Stimulated activated naive CD4-positive, alpha-beta T cell treated with Interleukin-2 at 50 U/mL for 16 hours (primary cell): ENCODE measurements at regions not wholly inside any gene's neighbourhood (a gene's known extent, or its start where the extent isn't known, plus 50 kb on each side); places are given as distances from the start of the nearest gene placed in this dataset.

ENCODE experiments used
- DNase-seq: peaks from one replicate; lab custom pipeline; 2025; lab: John Stamatoyannopoulos, UW

DNA sequence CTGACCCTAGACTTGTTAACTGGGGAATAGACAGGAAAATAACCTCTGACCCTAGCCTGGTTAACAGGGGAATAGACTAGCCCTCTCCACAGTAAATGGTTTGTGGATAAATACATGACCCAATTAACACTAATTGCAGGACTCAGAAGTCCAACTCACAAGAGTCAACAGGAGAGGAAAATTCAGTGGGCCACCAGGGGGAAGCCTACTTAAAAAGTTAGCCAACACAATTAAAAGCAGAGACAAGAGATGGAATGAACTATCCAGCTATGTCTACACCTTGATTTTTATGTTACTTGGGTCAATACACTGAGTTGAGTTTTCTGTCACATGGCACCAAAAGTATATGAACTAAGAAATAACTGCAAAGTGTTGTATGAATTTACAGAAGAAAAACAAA is 158.8 kb upstream of the SLC39A10 start:
- DNase-seq: peak; percentile 36

DNA sequence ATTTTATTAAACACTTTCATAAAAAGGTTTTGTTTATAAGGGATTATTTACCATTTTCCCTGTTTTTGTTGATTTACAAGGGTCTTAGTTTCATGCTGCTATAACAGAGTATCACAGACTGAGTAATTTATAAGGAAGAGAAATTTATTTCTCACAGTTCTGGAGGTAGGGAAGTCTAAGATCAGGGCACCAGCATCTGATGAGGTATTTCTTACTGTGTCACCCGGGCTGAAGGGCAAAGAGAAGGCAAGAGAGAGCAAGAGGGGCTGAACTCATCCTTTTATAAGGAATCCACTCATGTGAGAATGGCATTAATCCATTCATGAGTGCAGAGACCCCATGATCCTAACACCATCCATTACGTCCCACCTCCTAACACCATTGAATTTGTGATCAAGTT is 160.0 kb upstream of the SLC39A10 start:
- no peak for DNase-seq

DNA sequence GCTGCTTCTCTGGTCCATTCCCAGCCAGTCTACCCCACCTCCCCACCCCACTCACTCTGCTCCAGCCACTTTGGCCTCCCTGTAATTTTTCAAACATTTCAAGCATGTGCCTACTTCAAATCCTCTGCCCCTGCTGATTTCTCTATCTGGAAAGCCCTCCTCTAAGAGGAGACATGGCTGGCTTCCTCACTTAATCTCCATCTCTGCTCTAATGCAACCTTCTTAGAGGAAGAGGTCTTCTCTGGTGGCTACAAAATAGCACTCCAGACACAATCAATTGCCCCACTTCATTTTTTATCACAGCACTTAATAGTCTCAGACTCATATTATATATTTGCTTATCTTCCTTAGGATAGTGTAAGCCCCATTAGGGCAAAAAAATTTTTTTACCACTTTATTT is 161.1 kb upstream of the SLC39A10 start:
- no peak for DNase-seq

DNA sequence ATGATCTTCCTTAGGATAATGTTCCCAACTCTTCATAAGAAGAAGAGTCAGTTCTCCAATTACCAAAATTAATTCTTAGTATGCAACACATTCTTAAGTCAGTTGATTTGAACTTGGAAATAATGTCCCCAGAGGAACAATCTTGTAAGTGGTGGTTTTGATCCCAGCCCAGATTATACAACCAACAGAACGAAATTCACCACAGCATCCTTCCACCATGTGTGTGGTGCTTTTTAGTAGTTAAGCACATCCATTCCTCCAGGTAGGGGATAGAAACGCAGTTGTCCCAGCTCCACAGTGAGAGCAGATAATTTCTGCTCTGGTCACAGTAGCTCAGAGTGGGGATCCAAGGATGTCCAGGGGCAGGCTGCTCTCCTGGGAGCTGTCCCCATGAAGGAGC is 161.7 kb upstream of the SLC39A10 start:
- no peak for DNase-seq

DNA sequence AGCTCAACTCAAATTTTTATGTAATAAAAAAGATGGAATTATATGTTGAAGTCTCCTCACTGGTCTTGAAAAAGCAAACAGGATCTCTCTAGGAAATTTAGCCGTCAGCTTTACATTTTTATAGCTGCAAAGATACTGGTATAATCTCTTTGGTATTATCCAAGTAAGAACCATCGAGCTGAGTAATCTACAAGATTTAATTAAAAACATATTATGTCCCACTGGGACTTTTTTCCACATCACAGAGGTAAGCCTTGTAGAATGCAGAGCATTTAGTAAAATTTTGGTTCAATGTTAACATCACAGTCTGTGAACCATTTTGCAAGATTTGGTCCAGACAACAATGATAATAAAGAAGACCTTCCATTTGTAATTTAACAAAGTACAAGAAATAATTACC is 162.6 kb upstream of the SLC39A10 start:
- DNase-seq: no peak

DNA sequence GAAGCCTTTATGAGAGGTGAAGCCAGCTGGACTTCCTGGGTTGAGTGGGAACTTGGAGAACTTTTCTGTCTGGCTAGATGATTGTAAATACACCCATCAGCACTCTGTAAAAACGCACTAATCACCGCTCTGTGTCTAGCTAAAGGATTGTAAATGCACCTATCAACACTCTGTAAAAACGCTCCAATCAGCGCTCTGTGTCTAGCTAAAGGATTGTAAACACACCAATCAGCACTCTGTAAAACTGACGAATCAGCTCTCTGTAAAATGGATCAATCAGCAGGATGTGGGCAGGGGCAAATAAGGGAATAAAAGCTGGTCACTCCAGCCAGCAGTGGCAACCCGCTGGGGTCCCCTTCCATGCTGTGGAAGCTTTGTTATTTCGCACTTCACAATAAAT is 163.6 kb upstream of the SLC39A10 start:
- no peak for DNase-seq

DNA sequence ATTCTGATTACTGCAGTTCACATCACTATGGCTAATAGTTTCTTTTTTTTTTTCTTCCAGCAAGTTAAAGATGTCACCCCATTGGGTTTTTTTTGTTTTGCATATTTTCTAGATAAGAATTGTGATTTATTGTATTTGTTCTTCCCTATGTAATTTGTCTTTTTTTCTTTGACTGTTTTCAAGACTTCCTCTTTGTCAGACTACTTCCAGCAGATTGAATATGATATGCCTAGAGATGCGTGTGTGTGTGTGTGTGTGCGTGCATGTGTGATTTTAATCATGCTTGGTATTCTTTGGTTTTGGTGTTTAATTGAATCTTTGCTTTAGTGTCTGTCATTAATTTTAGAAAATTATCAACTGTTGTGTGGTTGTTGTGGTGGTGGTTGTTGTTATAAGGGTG is 166.7 kb upstream of the SLC39A10 start:
- no peak for DNase-seq

DNA sequence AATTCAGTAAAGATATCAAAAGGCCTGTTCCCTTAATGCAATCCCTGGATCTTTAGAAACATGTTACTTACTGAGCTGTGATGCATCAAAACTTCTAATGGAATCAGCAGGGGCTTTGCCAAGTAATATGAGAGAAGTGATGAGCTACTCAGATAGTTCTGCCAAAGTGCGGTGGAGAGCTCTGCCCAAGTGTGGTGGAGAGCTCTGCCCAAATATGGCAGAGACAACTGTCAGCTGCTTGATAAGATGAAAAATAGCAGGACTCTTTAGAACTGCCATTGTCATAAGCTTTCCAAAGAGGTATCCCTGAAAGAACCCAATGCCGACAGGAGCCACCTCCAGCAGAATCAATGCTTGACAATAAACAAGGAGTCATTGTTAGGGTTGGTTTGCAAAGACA is 167.9 kb upstream of the SLC39A10 start:
- no peak for DNase-seq

DNA sequence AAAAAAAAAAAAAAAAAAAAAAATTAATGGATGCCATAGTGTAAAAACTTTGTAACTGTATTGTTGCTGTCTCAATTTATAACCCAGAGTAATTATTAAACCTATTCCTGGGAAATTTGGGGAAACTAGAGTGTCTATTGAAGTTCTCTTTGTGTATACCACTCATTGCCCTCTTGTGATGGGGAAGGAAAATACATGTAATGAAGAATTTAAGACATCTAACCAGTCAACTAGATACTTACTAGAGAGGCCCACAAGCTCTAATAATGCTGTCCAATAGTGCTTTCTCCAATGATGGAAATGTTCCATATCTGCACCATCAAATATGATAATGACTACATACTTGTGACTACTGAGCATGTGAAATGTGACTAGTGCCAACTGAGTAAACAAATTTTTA is 168.5 kb upstream of the SLC39A10 start:
- no peak for DNase-seq

DNA sequence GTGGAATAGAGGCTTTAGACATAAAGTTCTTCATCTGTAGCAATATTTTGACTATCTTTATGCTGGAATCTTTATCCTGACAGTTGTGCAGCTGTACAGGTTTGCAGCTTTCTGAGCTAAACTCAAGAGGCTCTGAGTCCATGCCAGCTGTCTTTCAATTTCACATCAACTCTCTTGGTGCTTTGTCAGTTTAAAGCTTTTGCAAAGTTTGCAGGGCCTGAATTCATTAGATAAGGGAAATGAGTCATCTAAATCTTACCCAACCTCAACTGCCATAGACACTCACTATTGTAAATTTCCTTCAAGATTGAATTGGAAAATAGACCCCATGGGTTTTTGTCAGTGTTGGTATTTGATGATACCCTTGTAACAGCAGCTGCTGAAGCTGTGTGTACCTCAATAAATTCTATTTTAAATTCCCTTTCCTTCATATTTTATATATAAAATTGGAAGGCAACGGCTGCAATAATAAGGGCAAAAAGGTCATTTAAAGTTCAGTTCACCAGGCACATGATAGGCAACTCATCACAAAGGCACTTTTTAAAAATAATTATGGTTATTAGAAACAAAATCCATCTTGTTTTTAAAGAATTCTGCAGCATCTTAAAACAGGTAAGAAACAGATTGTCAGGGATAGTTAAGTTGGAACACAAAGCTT is 169.9 kb upstream of the SLC39A10 start:
- no peak for DNase-seq

DNA sequence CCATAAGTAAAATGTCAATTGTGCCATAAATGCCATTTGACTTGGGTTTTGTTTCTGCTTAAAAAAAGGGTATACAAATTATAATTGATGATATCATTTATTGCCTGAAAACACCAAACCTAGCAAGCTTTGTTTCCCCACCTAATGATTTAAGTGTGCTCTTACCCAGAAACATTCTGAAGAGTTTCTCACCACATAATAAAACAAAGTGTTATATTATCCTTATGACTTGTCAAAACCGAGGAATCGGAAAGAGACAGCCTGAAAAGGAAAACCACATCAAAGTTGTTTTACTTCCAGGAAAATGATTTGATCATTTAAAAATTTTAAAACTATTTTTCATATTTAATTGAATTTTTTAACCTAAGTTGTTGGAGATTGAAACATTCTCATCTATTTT is 170.5 kb upstream of the SLC39A10 start:
- no peak for DNase-seq

DNA sequence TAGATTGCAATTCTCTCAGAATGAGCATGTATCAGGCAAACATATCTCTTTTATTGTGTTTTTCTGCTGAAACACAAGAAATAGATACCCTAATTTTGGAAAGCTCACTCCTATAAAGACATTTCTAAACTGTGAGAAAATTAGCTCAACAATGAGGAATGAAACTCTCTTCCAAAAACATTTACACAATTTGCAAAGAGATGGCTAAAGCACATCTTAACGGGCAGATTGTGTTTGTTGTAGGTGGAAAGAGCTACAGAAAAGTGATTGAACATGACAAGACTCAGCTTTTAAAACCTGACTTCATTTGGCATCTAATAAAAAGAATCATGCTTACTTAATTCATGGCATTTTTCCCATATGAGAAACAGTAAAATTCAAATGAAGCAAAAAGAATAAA is 175.0 kb upstream of the SLC39A10 start:
- DNase-seq: no peak

DNA sequence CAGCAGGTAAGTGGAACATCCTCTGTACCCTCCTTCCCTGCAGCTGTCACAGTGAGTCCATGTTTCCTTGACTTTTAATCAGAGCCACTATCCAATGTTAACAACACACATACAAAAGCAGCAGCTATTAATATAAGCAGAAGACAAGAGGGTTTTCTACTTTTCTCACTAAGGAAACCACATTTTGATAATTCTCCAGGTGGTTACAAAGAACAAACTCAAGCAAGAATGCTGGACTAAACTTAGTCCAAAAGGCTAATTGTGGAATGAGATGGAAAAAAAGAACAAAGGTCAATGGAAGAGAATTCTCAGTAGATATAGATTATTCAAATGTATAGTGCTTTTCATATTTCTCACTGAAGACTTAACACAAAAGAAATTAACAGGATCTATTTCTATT is 176.9 kb upstream of the SLC39A10 start:
- DNase-seq: no peak

DNA sequence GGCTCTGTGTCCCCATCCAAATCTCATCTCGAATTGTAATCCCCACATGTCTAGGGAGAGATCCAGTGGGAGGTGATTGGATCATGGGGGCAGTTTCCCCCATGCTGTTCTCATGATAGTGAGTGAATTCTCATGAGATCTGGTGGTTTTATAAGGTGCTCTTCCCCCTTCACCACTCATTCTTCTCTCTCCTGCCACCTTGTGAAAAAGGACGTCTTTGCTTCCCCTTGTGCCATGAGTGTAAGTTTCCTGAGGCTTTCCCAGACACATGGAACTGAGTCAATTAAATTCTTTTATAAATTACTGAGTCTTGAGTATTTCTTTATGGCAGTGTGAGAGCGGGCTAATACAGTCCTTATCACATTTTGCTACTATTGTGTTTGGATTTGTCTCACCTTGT is 177.6 kb upstream of the SLC39A10 start:
- DNase-seq: no peak

DNA sequence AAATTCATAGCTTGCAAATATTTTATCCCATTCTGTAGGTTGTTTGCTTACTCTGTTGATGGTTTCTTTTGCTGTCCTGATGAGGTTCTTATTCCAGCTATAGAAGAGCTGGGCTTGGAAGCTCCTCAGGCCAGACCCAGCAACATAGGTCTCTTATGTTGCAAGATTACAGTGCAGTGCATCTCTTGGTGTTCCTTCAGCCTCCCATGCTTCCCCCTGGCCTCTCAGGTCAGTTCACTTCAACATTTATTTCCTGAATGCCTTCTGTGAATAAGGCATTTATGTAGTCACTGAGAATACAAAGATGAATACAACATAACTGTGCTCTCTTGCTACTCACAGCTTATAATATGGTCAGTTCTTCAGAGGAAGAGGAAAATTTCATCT is 179.0 kb upstream of the SLC39A10 start:
- DNase-seq: no peak

DNA sequence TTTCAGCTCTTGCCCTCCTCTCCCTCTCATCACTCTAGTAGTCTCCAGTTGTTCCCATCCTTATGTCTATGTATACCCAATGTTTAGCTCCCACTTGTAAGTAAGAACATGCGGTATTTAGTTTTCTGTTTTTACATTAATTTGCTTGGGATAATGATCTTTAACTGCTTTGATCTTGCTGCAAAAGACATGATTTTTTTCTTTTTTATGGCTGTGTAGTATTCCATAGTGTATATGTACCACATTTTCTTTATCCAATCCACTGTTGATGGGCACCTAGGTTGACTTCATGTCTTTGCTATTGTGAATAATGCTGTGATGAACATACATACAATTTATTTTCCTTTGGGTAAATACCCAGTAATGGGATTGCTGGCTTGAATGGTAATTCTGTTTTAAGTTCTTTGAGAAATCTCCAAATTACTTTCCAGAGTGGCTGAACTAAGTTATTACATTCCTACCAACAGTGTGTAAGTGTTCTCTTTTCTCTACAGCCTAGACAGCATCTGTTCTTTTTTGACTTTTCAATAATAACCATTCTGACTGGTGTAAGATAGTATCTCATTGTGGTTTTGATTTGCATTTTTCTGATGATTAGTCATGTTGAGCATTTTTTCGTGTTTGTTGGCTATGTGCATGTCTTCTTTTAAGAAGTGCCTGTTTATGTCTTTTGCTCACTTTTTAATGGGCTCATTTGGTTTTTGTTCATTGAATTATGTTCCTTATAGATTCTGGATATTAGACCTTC is 179.6 kb upstream of the SLC39A10 start:
- no peak for DNase-seq

DNA sequence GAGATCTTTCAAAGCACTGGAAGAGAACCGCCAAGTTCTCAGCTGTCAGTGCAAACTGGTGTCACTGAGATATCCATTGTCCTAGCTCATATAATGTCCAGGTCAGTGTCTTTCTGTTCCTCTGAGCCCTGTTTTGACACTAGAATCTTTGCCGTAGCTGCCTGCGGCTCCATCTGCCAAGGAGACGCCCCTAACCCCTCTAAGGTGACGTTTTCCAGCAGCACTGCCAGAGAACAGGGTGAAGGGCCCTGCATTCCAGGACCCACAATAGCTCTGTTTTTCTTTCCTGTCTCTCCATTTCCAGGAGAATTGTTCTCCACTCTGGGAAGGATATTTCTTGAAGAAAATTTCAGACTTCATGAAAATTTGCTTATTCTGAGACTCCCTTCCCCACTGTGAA is 181.7 kb upstream of the SLC39A10 start:
- DNase-seq: no peak

DNA sequence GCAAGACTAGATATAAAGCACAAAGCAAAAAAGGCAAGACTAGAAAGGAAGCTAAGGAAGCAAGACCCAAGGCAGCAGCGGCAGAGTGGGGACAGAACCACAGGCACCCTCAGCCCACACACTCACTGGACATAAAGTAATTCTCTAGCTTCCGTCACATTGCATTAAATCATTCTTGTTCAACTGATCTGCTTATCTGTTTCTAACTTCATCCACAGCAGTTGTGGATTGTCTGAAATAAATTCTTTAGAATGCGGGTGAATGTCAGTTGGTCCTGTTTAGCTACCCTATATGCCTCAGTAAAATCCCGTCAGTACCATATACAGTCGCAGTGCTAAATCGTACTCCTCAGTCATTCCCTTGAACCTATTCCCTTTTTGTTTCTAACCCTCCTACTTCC is 183.2 kb upstream of the SLC39A10 start:
- DNase-seq: no peak

DNA sequence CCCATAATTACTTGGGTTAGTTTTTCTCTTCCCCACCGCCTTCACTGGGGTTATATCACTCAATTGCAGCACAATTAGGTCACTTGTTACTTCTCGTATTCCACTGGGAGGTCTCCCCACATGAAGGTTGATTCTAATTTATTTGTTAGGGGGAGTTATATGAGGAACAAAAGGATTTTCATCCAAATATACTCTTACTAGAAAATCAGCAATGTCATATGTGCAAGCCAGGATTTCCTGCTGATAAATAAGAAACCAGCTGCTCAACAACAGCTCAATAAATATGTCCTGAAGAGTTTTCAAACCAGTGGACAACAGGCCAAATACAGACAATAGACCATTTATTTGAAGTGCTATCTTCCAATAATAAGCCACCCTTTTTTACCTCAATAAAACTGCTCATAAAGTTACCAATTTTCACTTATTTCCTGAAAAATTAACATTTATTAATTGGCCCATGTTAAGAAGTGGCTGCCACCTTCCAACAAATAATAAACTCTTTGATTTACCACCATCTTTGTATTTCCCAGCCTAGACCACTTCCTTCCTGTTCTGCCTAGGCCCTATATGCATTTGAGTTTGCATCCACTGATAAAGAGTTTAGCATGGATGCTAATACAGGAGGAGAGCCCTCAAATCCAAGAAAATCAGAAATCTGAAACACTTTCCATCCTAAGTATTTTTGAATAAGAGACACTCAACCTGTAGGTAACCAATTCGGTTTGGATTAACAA is 184.4 kb upstream of the SLC39A10 start:
- DNase-seq: no peak

DNA sequence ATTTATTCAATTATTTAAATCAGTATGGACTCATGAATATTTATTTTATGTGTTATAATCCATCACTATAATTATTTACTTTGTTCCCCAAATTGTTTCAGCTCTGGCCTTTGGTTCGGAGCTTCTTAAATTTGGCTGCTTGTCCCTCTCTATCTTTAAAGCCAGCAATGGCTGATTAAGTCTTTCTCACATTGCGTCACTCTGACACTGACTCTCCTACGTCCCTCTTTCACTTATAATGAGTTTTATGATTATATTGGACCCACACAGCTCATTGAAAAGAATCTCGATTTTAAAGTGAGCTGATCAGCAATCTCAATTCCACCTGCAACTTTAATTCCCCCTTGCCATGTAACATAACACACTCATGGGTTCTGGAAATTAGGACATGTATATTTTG is 185.2 kb upstream of the SLC39A10 start:
- no peak for DNase-seq

DNA sequence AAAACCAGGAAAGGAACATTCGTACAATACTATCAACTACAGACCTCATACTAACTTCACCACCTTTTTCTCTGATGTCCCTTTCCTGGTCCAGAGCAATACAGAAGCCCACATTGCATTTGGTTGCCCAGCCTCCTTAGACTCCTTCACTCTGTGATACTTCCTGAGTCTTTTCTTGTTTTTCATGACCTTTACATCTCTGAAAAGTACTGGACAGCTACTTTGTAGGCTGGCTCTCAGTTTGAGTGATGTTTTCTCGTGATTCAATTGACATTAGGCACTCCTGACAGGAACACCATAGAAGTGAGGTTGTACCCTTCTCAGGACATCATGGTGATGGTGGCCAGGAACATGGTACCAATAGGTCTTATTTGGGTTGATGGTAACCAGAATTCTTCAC is 185.9 kb upstream of the SLC39A10 start:
- DNase-seq: no peak

DNA sequence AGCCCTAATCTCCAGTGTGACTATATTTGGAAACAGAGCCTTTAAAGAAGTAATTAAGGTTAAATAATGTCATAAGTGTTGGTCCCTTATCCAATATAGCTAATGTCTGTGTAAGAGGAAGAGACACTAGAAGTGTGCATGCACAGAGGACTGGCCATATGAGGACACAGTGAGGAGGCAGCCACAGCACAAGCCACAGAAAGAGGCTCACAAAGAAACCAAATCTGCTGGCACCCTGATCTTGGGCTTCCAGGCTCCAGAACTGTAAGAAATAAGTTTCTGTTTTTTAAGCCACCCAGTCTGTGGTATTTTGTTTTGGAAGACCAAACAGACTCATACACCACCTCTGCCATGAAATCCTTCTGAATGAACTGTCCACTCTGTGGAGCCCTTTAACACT is 186.4 kb upstream of the SLC39A10 start:
- DNase-seq: no peak

DNA sequence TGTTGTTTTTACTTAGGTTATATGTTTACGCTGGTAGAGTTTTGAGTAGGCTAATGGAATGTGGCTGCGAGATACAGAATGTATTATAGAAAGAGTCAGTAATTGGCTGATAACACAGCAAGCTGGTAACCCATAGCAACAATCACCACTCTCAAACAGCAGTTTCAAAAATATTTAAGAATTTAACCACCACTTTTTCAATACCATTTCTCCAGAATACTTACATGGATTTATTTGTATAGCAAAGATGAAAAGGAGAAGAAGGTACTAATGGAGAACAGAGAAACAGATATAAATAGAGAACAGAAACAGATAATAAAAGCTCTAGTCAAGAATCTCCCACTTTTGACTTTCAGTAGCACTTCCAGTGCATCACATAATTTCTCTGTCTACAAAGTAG is 188.3 kb upstream of the SLC39A10 start:
- DNase-seq: no peak
